Endothelial cell of umbilical vein (primary cell): ENCODE measurements at regions not wholly inside any gene's neighbourhood (a gene's known extent, or its start where the extent isn't known, plus 50 kb on each side); places are given as distances from the start of the nearest gene placed in this dataset.

ENCODE experiments used
- BruUV-seq: library from RNA; stranded (reverse); fragments of 400-500 nt; replicated peaks from 2 replicates; lab custom pipeline; 2021; lab: Mats Ljungman, UMichigan
- CTCF ChIA-PET: fragments of 300-600, 350-600 bp; sonication (Branson Sonifier 250); formaldehyde crosslinking; loops from one replicate; lab custom pipeline; 2021; ENCODE audit warnings: antibody characterized with exemption, inconsistent platforms; lab: Charles Lee
- POLR2A ChIA-PET: fragments of 300-600, 350-600 bp; sonication (Branson Sonifier 250); formaldehyde crosslinking; loops from one replicate; lab custom pipeline; 2021; ENCODE audit warnings: antibody characterized with exemption, inconsistent platforms; lab: Charles Lee
- DNase-seq: peaks from one replicate; pipeline ENCODE4 v3.0.0-alpha.2; 2011; ENCODE audit warnings: low read depth, low spot score
- FAIRE-seq: peaks from 2 replicates; lab custom pipeline; 2011; peaks lifted over from hg19 to GRCh38; lab: Jason Lieb, UNC
- H2AFZ ChIP-seq: 2 replicates; pipeline ENCODE4 v1.6.0; 2012; ENCODE audit warnings: low read depth, low read length, control low read depth, inconsistent platforms
- H3K27ac ChIP-seq: 2 replicates; pipeline ENCODE4 v1.5.1; 2011; ENCODE audit warnings: low read depth, mild to moderate bottlenecking, control low read depth, low read length, moderate library complexity; ENCODE audit not compliant: insufficient read depth
- H3K27me3 ChIP-seq, 2 experiments: 2 replicates each; pipeline versions ENCODE4 v1.6.0 to v1.6.1; 2011; ENCODE audit warnings: low read length in 2 of 2, mixed read lengths in 1 of 2; ENCODE audit not compliant: control insufficient read depth in 2 of 2, insufficient read depth in 2 of 2
- H3K36me3 ChIP-seq, 2 experiments: 2 replicates in 1 of 2; 3 replicates in 1 of 2; pipeline ENCODE4 v1.5.1; 2011; ENCODE audit warnings: low read length in 2 of 2, mild to moderate bottlenecking in 1 of 2, moderate library complexity in 1 of 2; ENCODE audit not compliant: control insufficient read depth in 2 of 2, insufficient read depth in 2 of 2; ENCODE audit errors: extremely low read depth in 1 of 2
- H3K4me1 ChIP-seq: 3 replicates; pipeline ENCODE4 v1.5.1; 2011; ENCODE audit warnings: mild to moderate bottlenecking, low read length; ENCODE audit not compliant: control insufficient read depth, insufficient read depth; ENCODE audit errors: extremely low read depth
- H3K4me2 ChIP-seq: 2 replicates; pipeline ENCODE4 v1.6.1; 2011; ENCODE audit warnings: low read length, control low read depth, mixed read lengths; ENCODE audit not compliant: insufficient read depth
- H3K4me3 ChIP-seq, 3 experiments: fragments of 200-600 bp in 1 of 3; sonication (generic), shearing (Covaris generic) in 1 of 3; replicated peaks in 1 of 3; 2 replicates each; pipeline ENCODE4 v1.5.1; 2011 to 2016; ENCODE audit warnings: control low read depth in 3 of 3, low read length in 3 of 3, mild to moderate bottlenecking in 2 of 3, inconsistent platforms in 1 of 3, low read depth in 1 of 3, moderate library complexity in 1 of 3; ENCODE audit not compliant: insufficient read depth in 1 of 3
- H3K79me2 ChIP-seq: 2 replicates; pipeline ENCODE4 v1.6.0; 2012; ENCODE audit warnings: low read length, inconsistent platforms; ENCODE audit not compliant: control insufficient read depth, insufficient read depth
- H3K9ac ChIP-seq: replicated peaks from 2 replicates; pipeline ENCODE3; 2011; ENCODE audit warnings: low read length, control low read depth; ENCODE audit not compliant: insufficient read depth; ENCODE audit errors: extremely low read depth
- H3K9me1 ChIP-seq: replicated peaks from 3 replicates; pipeline ENCODE4 v1.6.0; 2011; ENCODE audit warnings: mild to moderate bottlenecking, low read length; ENCODE audit not compliant: control insufficient read depth, insufficient read depth; ENCODE audit errors: extremely low read depth
- H3K9me3 ChIP-seq: replicated peaks from 2 replicates; pipeline ENCODE4 v1.5.1; 2012; ENCODE audit warnings: low read length, inconsistent platforms; ENCODE audit not compliant: control insufficient read depth, insufficient read depth
- H4K20me1 ChIP-seq: replicated peaks from 2 replicates; pipeline ENCODE3; 2011; ENCODE audit warnings: mild to moderate bottlenecking, low read length; ENCODE audit not compliant: control insufficient read depth, insufficient read depth; ENCODE audit errors: extremely low read depth
- CTCF ChIP-seq, 2 donors: IDR thresholded peaks; 1 replicate in 1 of 2; 2 replicates in 1 of 2; pipeline ENCODE4 v1.5.1; 2011; ENCODE audit warnings: low read length in 2 of 2, mild to moderate bottlenecking in 2 of 2, moderate library complexity in 2 of 2, control low read depth in 1 of 2, inconsistent platforms in 1 of 2, low read depth in 1 of 2; ENCODE audit not compliant: insufficient read depth in 1 of 2; ENCODE audit errors: extremely low read depth in 1 of 2
- EZH2 ChIP-seq: IDR thresholded peaks from 2 replicates; pipeline ENCODE4 v1.6.1; 2012; ENCODE audit warnings: borderline replicate concordance, low read depth, mild to moderate bottlenecking, moderate library complexity, low read length, inconsistent platforms; ENCODE audit not compliant: severe bottlenecking
- FOS ChIP-seq: IDR thresholded peaks from 2 replicates; pipeline ENCODE4 v1.6.1; 2011; ENCODE audit warnings: mild to moderate bottlenecking, low read length, moderate library complexity, borderline replicate concordance; ENCODE audit not compliant: insufficient read depth
- GATA2 ChIP-seq: IDR thresholded peaks from 2 replicates; pipeline ENCODE4 v1.7.0; 2011; ENCODE audit warnings: low read depth, mild to moderate bottlenecking, moderate library complexity, mixed read lengths, low read length; ENCODE audit not compliant: insufficient read length, insufficient read depth
- JUN ChIP-seq: IDR thresholded peaks from 2 replicates; pipeline ENCODE4 v1.6.1; 2011; ENCODE audit warnings: borderline replicate concordance, low read depth; ENCODE audit not compliant: insufficient read length, insufficient read depth
- MAX ChIP-seq: IDR thresholded peaks from 2 replicates; pipeline ENCODE4 v1.6.1; 2011; ENCODE audit not compliant: insufficient read depth, insufficient read length
- MYC ChIP-seq: IDR thresholded peaks from one replicate; pipeline ENCODE4 v1.6.1; 2011; ENCODE audit warnings: mild to moderate bottlenecking, low read depth, low read length
- POLR2A ChIP-seq: IDR thresholded peaks from 2 replicates; pipeline ENCODE4 v1.6.1; 2012; ENCODE audit warnings: low read depth, mild to moderate bottlenecking, control low read depth, low read length
- POLR2AphosphoS5 ChIP-seq: IDR thresholded peaks from 2 replicates; pipeline ENCODE4 v1.6.1; 2012; ENCODE audit warnings: low read depth, mild to moderate bottlenecking, control low read depth, low read length, moderate library complexity; ENCODE audit not compliant: insufficient read depth
- dilution Hi-C: fragments of 300-500 bp; cut with MboI; formaldehyde crosslinking; loops from one replicate; pipeline ENCODE4 v1.15.0; 2019; ENCODE audit warnings: low sequenced_read_pairs; ENCODE audit not compliant: extremely low pct_ligation_motif_present
- intact Hi-C: fragments of 100-400 bp; cut with micrococcal nuclease; formaldehyde crosslinking; loops from one replicate; pipeline ENCODE4 v1.10.0; 2022

GRCh38 chr7:120060281-120060680, 212.7 kb upstream of the KCND2 start:
- H3K9me1 ChIP-seq, result no peaks in the 10 kb centered on the region
- no peaks in the 10 kb centered on the region for H4K20me1 ChIP-seq
- H3K4me3 ChIP-seq, result no peak overlapping the region
- intact Hi-C loops, result no loop called here
- no peaks in the 10 kb centered on the region for H3K27me3 ChIP-seq
- no peak overlapping the region for H3K4me2 ChIP-seq
- CTCF ChIA-PET, result no interaction called here
- no peak for TF ChIP-seq FOS
- no peak for TF ChIP-seq POLR2AphosphoS5
- TF ChIP-seq EZH2, result no peak
- TF ChIP-seq POLR2A, result no peak
- no peak for TF ChIP-seq JUN
- TF ChIP-seq MYC, result no peak
- TF ChIP-seq MAX, result no peak
- TF ChIP-seq GATA2, result no peak
- no peak for TF ChIP-seq CTCF (IDR thresholded peaks at IDR 0.05; ENCODE audit: extremely low read depth in 1 of 2, insufficient read depth in 1 of 2, low read depth in 1 of 2, low read length in 2 of 2)
- no peak overlapping the region for H3K27ac ChIP-seq
- H3K4me1 ChIP-seq, result no peaks in the 10 kb centered on the region
- no peak for FAIRE-seq
- POLR2A ChIA-PET, result no interaction called here
- BruUV-seq, result no TSS peak
- H3K79me2 ChIP-seq, result no peaks in the 10 kb centered on the region
- dilution Hi-C loops, result no loop called here
- no peak overlapping the region for H2AFZ ChIP-seq
- H3K9ac ChIP-seq, result no peak overlapping the region
- no peaks in the 10 kb centered on the region for H3K36me3 ChIP-seq
- H3K9me3 ChIP-seq, result no peaks in the 10 kb centered on the region
- no peak for DNase-seq
